ENCODE measurements at regions not wholly inside any gene's neighbourhood (a gene's known extent, or its start where the extent isn't known, plus 50 kb on each side); places are given as distances from the start of the nearest gene placed in this dataset.

GRCh38 chr13:50319635-50320255 is 304.5 kb downstream of the KCNRG start:
- no peak for DNase-seq (ENCODE audit: low read depth)

GRCh38 chr13:50320271-50320862 is 305.1 kb downstream of the KCNRG start:
- no peak for DNase-seq (ENCODE audit: low read depth)

- no peak for DNase-seq (ENCODE audit: low read depth)
Observed at GRCh38 chr13:50322006-50322405, 306.8 kb downstream of the KCNRG start.

GRCh38 chr13:50323440-50324065 is 308.3 kb downstream of the KCNRG start:
- DNase-seq (ENCODE audit: low read depth), result no peak

- no peak for DNase-seq (ENCODE audit: low read depth)
Observed at GRCh38 chr13:50326271-50326670, 311.0 kb downstream of the KCNRG start.

GRCh38 chr13:50326811-50327210 is 311.6 kb downstream of the KCNRG start:
- DNase-seq (ENCODE audit: low read depth), result no peak

- DNase-seq (ENCODE audit: low read depth), result no peak
Observed at GRCh38 chr13:50334115-50334778, 319.0 kb downstream of the KCNRG start.

- DNase-seq (ENCODE audit: low read depth), result no peak
Observed at GRCh38 chr13:50334944-50335343, 319.7 kb downstream of the KCNRG start.

GRCh38 chr13:50339271-50339670 is 324.0 kb downstream of the KCNRG start:
- DNase-seq (ENCODE audit: low read depth), result no peak

- DNase-seq (ENCODE audit: low read depth), result no peak
Observed at GRCh38 chr13:50340146-50340545, 324.9 kb downstream of the KCNRG start.

GRCh38 chr13:50340551-50341287 is 325.5 kb downstream of the KCNRG start:
- no peak for DNase-seq (ENCODE audit: low read depth)

GRCh38 chr13:50341526-50341925 is 326.3 kb downstream of the KCNRG start:
- no peak for DNase-seq (ENCODE audit: low read depth)

- DNase-seq (ENCODE audit: low read depth), result no peak
Observed at GRCh38 chr13:50344717-50345116, 329.5 kb downstream of the KCNRG start.

- DNase-seq (ENCODE audit: low read depth), result no peak
Observed at GRCh38 chr13:50345804-50346203, 330.6 kb downstream of the KCNRG start.

- no peak for DNase-seq (ENCODE audit: low read depth)
Observed at GRCh38 chr13:50348371-50348770, 333.1 kb downstream of the KCNRG start.

GRCh38 chr13:50352720-50353480 is 337.7 kb downstream of the KCNRG start:
- DNase-seq (ENCODE audit: low read depth), result no peak

- no peak for DNase-seq (ENCODE audit: low read depth)
Observed at GRCh38 chr13:50353651-50354415, 338.6 kb downstream of the KCNRG start.

GRCh38 chr13:50355797-50356196 is 340.6 kb downstream of the KCNRG start:
- DNase-seq (ENCODE audit: low read depth), result no peak

- DNase-seq (ENCODE audit: low read depth), result no peak
Observed at GRCh38 chr13:50357136-50357535, 341.9 kb downstream of the KCNRG start.

- no peak for DNase-seq (ENCODE audit: low read depth)
Observed at GRCh38 chr13:50357586-50358118, 342.4 kb downstream of the KCNRG start.

All from activated T-cell treated with anti-CD3 and anti-CD28 coated beads for 1 hour (primary cell).